Astrocyte (in vitro differentiated cells and primary cell): ENCODE measurements at regions not wholly inside any gene's neighbourhood (a gene's known extent, or its start where the extent isn't known, plus 50 kb on each side); places are given as distances from the start of the nearest gene placed in this dataset.

Source experiments
- DNase-seq: peaks from one replicate; pipeline ENCODE4 v3.0.0-alpha.2; 2010; ENCODE audit warnings: low read depth
- FAIRE-seq: peaks from 2 replicates; lab custom pipeline; 2011; peaks lifted over from hg19 to GRCh38; lab: Jason Lieb, UNC
- H2AFZ ChIP-seq: 2 replicates; pipeline ENCODE4 v1.6.0; 2012; ENCODE audit warnings: low read depth, low read length, inconsistent platforms
- H3K27ac ChIP-seq: 2 replicates; pipeline ENCODE4 v1.5.1; 2011; ENCODE audit warnings: low read depth, low read length, inconsistent platforms
- H3K27me3 ChIP-seq: 2 replicates; pipeline ENCODE4 v1.6.0; 2011; ENCODE audit warnings: low read length, inconsistent platforms; ENCODE audit not compliant: insufficient read depth
- H3K36me3 ChIP-seq: 2 replicates; pipeline ENCODE4 v1.5.1; 2011; ENCODE audit warnings: low read length, inconsistent platforms; ENCODE audit not compliant: insufficient read depth
- H3K4me1 ChIP-seq: 2 replicates; pipeline ENCODE4 v1.5.1; 2011; ENCODE audit warnings: low read length, inconsistent platforms; ENCODE audit not compliant: insufficient read depth
- H3K4me2 ChIP-seq: 2 replicates; pipeline ENCODE4 v1.6.0; 2012; ENCODE audit warnings: low read length, inconsistent platforms
- H3K4me3 ChIP-seq: 2 replicates; pipeline ENCODE4 v1.5.1; 2011; ENCODE audit warnings: low read depth, mild to moderate bottlenecking, low read length, inconsistent platforms; ENCODE audit not compliant: insufficient read depth
- H3K79me2 ChIP-seq: 2 replicates; pipeline ENCODE4 v1.6.0; 2012; ENCODE audit warnings: mild to moderate bottlenecking, low read length, inconsistent platforms; ENCODE audit not compliant: insufficient read depth
- H3K9ac ChIP-seq: 2 replicates; pipeline ENCODE4 v1.6.0; 2012; ENCODE audit warnings: mild to moderate bottlenecking, low read length, inconsistent platforms
- H3K9me3 ChIP-seq: 2 replicates; pipeline ENCODE4 v1.5.1; 2012; ENCODE audit warnings: low read depth, mild to moderate bottlenecking, low read length, inconsistent platforms; ENCODE audit not compliant: insufficient read depth
- H4K20me1 ChIP-seq: 2 replicates; pipeline ENCODE4 v1.6.0; 2012; ENCODE audit warnings: low read length, inconsistent platforms; ENCODE audit not compliant: insufficient read depth
- H3K27ac Mint-ChIP-seq: one replicate; pipeline ENCODE4 v1.8.0; 2021; ENCODE audit warnings: mild to moderate bottlenecking, mixed read lengths; ENCODE audit not compliant: unreplicated experiment
- H3K27me3 Mint-ChIP-seq: one replicate; pipeline ENCODE4 v1.8.0; 2021; ENCODE audit warnings: low read depth, mixed read lengths; ENCODE audit not compliant: unreplicated experiment
- H3K36me3 Mint-ChIP-seq: one replicate; pipeline ENCODE4 v1.8.0; 2021; ENCODE audit warnings: low read depth, mixed read lengths; ENCODE audit not compliant: unreplicated experiment
- H3K4me1 Mint-ChIP-seq: one replicate; pipeline ENCODE4 v1.8.0; 2021; ENCODE audit warnings: low read depth, mixed read lengths; ENCODE audit not compliant: unreplicated experiment
- H3K4me3 Mint-ChIP-seq: one replicate; pipeline ENCODE4 v1.8.0; 2021; ENCODE audit warnings: mild to moderate bottlenecking, moderate library complexity, mixed read lengths; ENCODE audit not compliant: unreplicated experiment
- H3K9me3 Mint-ChIP-seq: one replicate; pipeline ENCODE4 v1.8.0; 2021; ENCODE audit warnings: mild to moderate bottlenecking, mixed read lengths; ENCODE audit not compliant: unreplicated experiment
- CTCF ChIP-seq: IDR thresholded peaks from 2 replicates; pipeline ENCODE4 v1.5.1; 2011; ENCODE audit warnings: low read depth, mild to moderate bottlenecking, inconsistent platforms, low read length, moderate library complexity; ENCODE audit not compliant: insufficient read depth
- EZH2 ChIP-seq: IDR thresholded peaks from 2 replicates; pipeline ENCODE4 v1.6.1; 2012; ENCODE audit warnings: mild to moderate bottlenecking, low read length, inconsistent platforms; ENCODE audit not compliant: insufficient read depth

GRCh38 chr20:52259295-52259694, 67.7 kb upstream of the ZFP64 start:
- no peak overlapping the region for H3K27ac ChIP-seq
- H3K9me3 Mint-ChIP-seq, result peaks cover 5% of the 10 kb centered on the region
- no peak for DNase-seq
- H4K20me1 ChIP-seq, result no peaks in the 10 kb centered on the region
- H3K27me3 ChIP-seq, result no peaks in the 10 kb centered on the region
- TF ChIP-seq CTCF (no peak), EZH2 (no peak)
- no peak overlapping the region for H2AFZ ChIP-seq
- FAIRE-seq, result no peak
- no peak overlapping the region for H3K9ac ChIP-seq
- H3K27me3 Mint-ChIP-seq, result peaks cover 4% of the 10 kb centered on the region
- no peaks in the 10 kb centered on the region for H3K4me1 Mint-ChIP-seq
- no peaks in the 10 kb centered on the region for H3K79me2 ChIP-seq
- no peak overlapping the region for H3K27ac Mint-ChIP-seq
- H3K36me3 Mint-ChIP-seq, result no peaks in the 10 kb centered on the region
- no peaks in the 10 kb centered on the region for H3K4me1 ChIP-seq
- H3K36me3 ChIP-seq, result no peaks in the 10 kb centered on the region
- H3K4me2 ChIP-seq, result no peak overlapping the region
- H3K4me3 Mint-ChIP-seq, result no peak overlapping the region
- no peaks in the 10 kb centered on the region for H3K9me3 ChIP-seq
- H3K4me3 ChIP-seq, result no peak overlapping the region

GRCh38 chr20:52256454-52256853, 64.9 kb upstream of the ZFP64 start:
- Histone ChIP-seq H3K27ac (no peak overlapping the region), H3K9me3 (no peaks in the 10 kb centered on the region), H2AFZ (no peak overlapping the region), H3K27me3 (no peaks in the 10 kb centered on the region), H3K9ac (no peak overlapping the region), H4K20me1 (no peaks in the 10 kb centered on the region), H3K79me2 (no peaks in the 10 kb centered on the region), H3K4me3 (no peak overlapping the region), H3K4me1 (no peaks in the 10 kb centered on the region), H3K4me2 (no peak overlapping the region), H3K36me3 (no peaks in the 10 kb centered on the region)
- DNase-seq, result no peak
- TF ChIP-seq EZH2, result no peak
- no peak for TF ChIP-seq CTCF
- H3K27ac Mint-ChIP-seq, result no peak overlapping the region
- no peaks in the 10 kb centered on the region for H3K36me3 Mint-ChIP-seq
- H3K27me3 Mint-ChIP-seq, result peaks cover 8% of the 10 kb centered on the region
- no peak overlapping the region for H3K4me3 Mint-ChIP-seq
- no peaks in the 10 kb centered on the region for H3K4me1 Mint-ChIP-seq
- FAIRE-seq, result no peak
- H3K9me3 Mint-ChIP-seq, result peaks cover 8% of the 10 kb centered on the region

GRCh38 chr20:52252664-52253063, 61.1 kb upstream of the ZFP64 start:
- H3K36me3 ChIP-seq, result no peaks in the 10 kb centered on the region
- Mint-ChIP-seq H3K9me3 (peaks cover 6% of the 10 kb centered on the region), H3K36me3 (no peaks in the 10 kb centered on the region), H3K27me3 (peaks cover 4% of the 10 kb centered on the region), H3K4me1 (no peaks in the 10 kb centered on the region), H3K4me3 (no peak overlapping the region), H3K27ac (no peak overlapping the region)
- no peak for FAIRE-seq
- H3K4me2 ChIP-seq, result no peak overlapping the region
- no peak overlapping the region for H3K9ac ChIP-seq
- no peaks in the 10 kb centered on the region for H3K9me3 ChIP-seq
- no peaks in the 10 kb centered on the region for H3K4me1 ChIP-seq
- DNase-seq, result no peak
- H3K27me3 ChIP-seq, result no peaks in the 10 kb centered on the region
- no peak overlapping the region for H3K4me3 ChIP-seq
- H4K20me1 ChIP-seq, result no peaks in the 10 kb centered on the region
- TF ChIP-seq EZH2, result no peak
- no peak for TF ChIP-seq CTCF
- H3K27ac ChIP-seq, result no peak overlapping the region
- no peak overlapping the region for H2AFZ ChIP-seq
- no peaks in the 10 kb centered on the region for H3K79me2 ChIP-seq
